ENCODE measurements at regions not wholly inside any gene's neighbourhood (a gene's known extent, or its start where the extent isn't known, plus 50 kb on each side); places are given as distances from the start of the nearest gene placed in this dataset.

- H3K27ac ChIP-seq, result no peak overlapping the region
- H3K9me3 ChIP-seq, result no peaks in the 10 kb centered on the region
- H3K36me3 ChIP-seq, result no peaks in the 10 kb centered on the region
- DNase-seq (ENCODE audit: low spot score) (no peak), ATAC-seq (ENCODE audit: insufficient number of reproducible peaks, low FRiP score, low read depth) (no peak)
- H3K27me3 ChIP-seq (replicated peaks; ENCODE audit: insufficient read depth), result no peaks in the 10 kb centered on the region
- TF ChIP-seq, protein P1, sequence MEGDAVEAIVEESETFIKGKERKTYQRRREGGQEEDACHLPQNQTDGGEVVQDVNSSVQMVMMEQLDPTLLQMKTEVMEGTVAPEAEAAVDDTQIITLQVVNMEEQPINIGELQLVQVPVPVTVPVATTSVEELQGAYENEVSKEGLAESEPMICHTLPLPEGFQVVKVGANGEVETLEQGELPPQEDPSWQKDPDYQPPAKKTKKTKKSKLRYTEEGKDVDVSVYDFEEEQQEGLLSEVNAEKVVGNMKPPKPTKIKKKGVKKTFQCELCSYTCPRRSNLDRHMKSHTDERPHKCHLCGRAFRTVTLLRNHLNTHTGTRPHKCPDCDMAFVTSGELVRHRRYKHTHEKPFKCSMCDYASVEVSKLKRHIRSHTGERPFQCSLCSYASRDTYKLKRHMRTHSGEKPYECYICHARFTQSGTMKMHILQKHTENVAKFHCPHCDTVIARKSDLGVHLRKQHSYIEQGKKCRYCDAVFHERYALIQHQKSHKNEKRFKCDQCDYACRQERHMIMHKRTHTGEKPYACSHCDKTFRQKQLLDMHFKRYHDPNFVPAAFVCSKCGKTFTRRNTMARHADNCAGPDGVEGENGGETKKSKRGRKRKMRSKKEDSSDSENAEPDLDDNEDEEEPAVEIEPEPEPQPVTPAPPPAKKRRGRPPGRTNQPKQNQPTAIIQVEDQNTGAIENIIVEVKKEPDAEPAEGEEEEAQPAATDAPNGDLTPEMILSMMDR (IDR thresholded peaks at IDR 0.05), result no peak
- H3K4me1 ChIP-seq (ENCODE audit: control insufficient read depth in 1 of 2, low read depth in 2 of 2), result no peaks in the 10 kb centered on the region
- H3K4me3 ChIP-seq, result no peak overlapping the region
Observed at GRCh38 chr4:175436196-175436595, 375.9 kb downstream of the GPM6A start.

DNA sequence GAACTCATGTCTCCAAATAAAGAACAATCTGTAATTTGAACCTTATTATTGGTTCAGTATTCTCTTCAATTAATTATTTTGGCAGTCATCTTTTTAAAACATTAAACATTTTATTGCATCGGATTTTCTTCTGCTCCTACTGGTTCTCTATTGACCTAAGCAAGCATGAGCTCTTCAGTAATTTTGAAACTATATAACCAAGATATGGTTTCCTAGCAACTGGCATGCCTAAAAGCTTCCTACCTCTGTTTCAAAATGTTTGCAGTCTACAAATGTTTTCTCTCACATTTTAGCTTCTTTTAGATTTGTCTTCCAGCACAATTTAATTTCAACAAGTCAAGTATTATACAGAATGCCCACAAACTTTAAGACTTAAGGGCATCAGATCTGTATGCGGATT, 371.3 kb downstream of the GPM6A start:
- H3K4me1 ChIP-seq (ENCODE audit: control insufficient read depth in 1 of 2, low read depth in 2 of 2), result no peaks in the 10 kb centered on the region
- ATAC-seq (ENCODE audit: insufficient number of reproducible peaks, low FRiP score, low read depth), result no peak
- no peak overlapping the region for H3K27ac ChIP-seq
- H3K4me3 ChIP-seq, result no peak overlapping the region
- no peaks in the 10 kb centered on the region for H3K27me3 ChIP-seq (replicated peaks; ENCODE audit: insufficient read depth)
- no peak for DNase-seq (ENCODE audit: low spot score)
- H3K36me3 ChIP-seq, result no peaks in the 10 kb centered on the region
- TF ChIP-seq, protein P1 (IDR thresholded peaks at IDR 0.05), result no peak
- no peaks in the 10 kb centered on the region for H3K9me3 ChIP-seq

DNA sequence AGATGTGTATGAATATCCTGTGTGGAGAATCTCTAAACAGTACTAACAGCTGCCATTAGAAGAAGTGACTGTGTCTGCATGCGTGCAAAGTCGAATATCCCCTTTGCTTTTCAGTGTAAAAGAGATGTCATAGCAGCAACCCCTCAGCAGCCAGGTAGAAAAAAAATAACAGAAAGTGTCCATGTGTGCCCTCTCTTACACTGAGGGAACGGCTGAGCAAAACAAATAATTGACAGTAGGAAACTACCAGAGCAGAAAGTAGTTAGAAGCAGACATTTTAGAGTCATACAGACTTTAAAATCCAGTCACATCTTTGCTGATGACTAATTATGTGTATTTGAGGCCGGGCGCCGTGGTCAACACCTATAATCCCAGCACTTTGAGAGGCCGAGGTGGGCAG, 370.8 kb downstream of the GPM6A start:
- TF ChIP-seq, protein P1 (IDR thresholded peaks at IDR 0.05), result no peak
- no peaks in the 10 kb centered on the region for H3K36me3 ChIP-seq
- ATAC-seq (ENCODE audit: insufficient number of reproducible peaks, low FRiP score, low read depth), result no peak

GRCh38 chr4:175443547-175443946, 368.5 kb downstream of the GPM6A start:
- no peaks in the 10 kb centered on the region for H3K4me1 ChIP-seq (ENCODE audit: control insufficient read depth in 1 of 2, low read depth in 2 of 2)
- no peaks in the 10 kb centered on the region for H3K27me3 ChIP-seq (replicated peaks; ENCODE audit: insufficient read depth)
- no peaks in the 10 kb centered on the region for H3K36me3 ChIP-seq
- DNase-seq (ENCODE audit: low spot score) (no peak), ATAC-seq (ENCODE audit: insufficient number of reproducible peaks, low FRiP score, low read depth) (no peak)
- TF ChIP-seq, protein P1 (IDR thresholded peaks at IDR 0.05), result no peak
- no peak overlapping the region for H3K27ac ChIP-seq
- H3K9me3 ChIP-seq, result no peaks in the 10 kb centered on the region
- no peak overlapping the region for H3K4me3 ChIP-seq

More for the DNA sequence above, 370.8 kb downstream of the GPM6A start:
- H3K4me3 ChIP-seq, result no peak overlapping the region
- H3K27me3 ChIP-seq (replicated peaks; ENCODE audit: insufficient read depth), result no peaks in the 10 kb centered on the region
- no peaks in the 10 kb centered on the region for H3K4me1 ChIP-seq (ENCODE audit: control insufficient read depth in 1 of 2, low read depth in 2 of 2)
- DNase-seq (ENCODE audit: low spot score), result no peak
- no peak overlapping the region for H3K27ac ChIP-seq
- H3K9me3 ChIP-seq, result no peaks in the 10 kb centered on the region

- Histone ChIP-seq H3K27me3 (replicated peaks; ENCODE audit: insufficient read depth) (no peaks in the 10 kb centered on the region), H3K4me3 (no peak overlapping the region), H3K27ac (no peak overlapping the region), H3K9me3 (no peaks in the 10 kb centered on the region), H3K4me1 (ENCODE audit: control insufficient read depth in 1 of 2, low read depth in 2 of 2) (no peaks in the 10 kb centered on the region), H3K36me3 (no peaks in the 10 kb centered on the region)
- ATAC-seq (ENCODE audit: insufficient number of reproducible peaks, low FRiP score, low read depth) (no peak), DNase-seq (ENCODE audit: low spot score) (no peak)
- TF ChIP-seq, protein P1 (IDR thresholded peaks at IDR 0.05), result no peak
Observed at GRCh38 chr4:175444512-175444911, 367.6 kb downstream of the GPM6A start.
